CD4-positive, CD25-positive, alpha-beta regulatory T cell (primary cell): ENCODE measurements at regions not wholly inside any gene's neighbourhood (a gene's known extent, or its start where the extent isn't known, plus 50 kb on each side); places are given as distances from the start of the nearest gene placed in this dataset.

Experiments
- ATAC-seq, 2 donors: fragments of 150-1000 bp; cut with Tn5 transposase; one replicate each; pipeline ENCODE4 v1.10.0; 2021; ENCODE audit warnings: low read depth in 2 of 2, moderate number of reproducible peaks in 2 of 2, moderate library complexity in 1 of 2
- DNase-seq, 3 donors: peaks; one replicate each; pipeline versions ENCODE4 v3.0.0 to v3.0.0-alpha.2; 2012 to 2022; ENCODE audit warnings: mixed read lengths in 1 of 3
- H3K27ac ChIP-seq: one replicate; pipeline ENCODE4 v1.7.0; 2013; ENCODE audit warnings: mild to moderate bottlenecking, low read length; ENCODE audit not compliant: insufficient read depth, poor library complexity, severe bottlenecking
- H3K27me3 ChIP-seq: one replicate; pipeline ENCODE4 v1.7.0; 2013; ENCODE audit warnings: low read length; ENCODE audit not compliant: control insufficient read depth, insufficient read depth
- H3K36me3 ChIP-seq: one replicate; pipeline ENCODE4 v1.7.0; 2013; ENCODE audit warnings: mild to moderate bottlenecking, low read length, moderate library complexity; ENCODE audit not compliant: control insufficient read depth, insufficient read depth
- H3K4me1 ChIP-seq: 2 replicates; pipeline ENCODE4 v1.7.0; 2013; ENCODE audit warnings: mild to moderate bottlenecking, low read length; ENCODE audit not compliant: insufficient read depth, control insufficient read depth, poor library complexity, severe bottlenecking
- H3K4me3 ChIP-seq: one replicate; pipeline ENCODE4 v1.7.0; 2013; ENCODE audit warnings: low read depth, mild to moderate bottlenecking, low read length, moderate library complexity
- H3K9me3 ChIP-seq, 2 experiments: 1 replicate in 1 of 2; 2 replicates in 1 of 2; pipeline ENCODE4 v1.7.0; 2013; ENCODE audit warnings: low read length in 2 of 2, mild to moderate bottlenecking in 1 of 2, moderate library complexity in 1 of 2; ENCODE audit not compliant: control insufficient read depth in 2 of 2
- H3K27ac Mint-ChIP-seq, 3 donors: one replicate each; pipeline ENCODE4 v1.8.0; 2020 to 2022; ENCODE audit warnings: mild to moderate bottlenecking in 3 of 3, mixed read lengths in 3 of 3, moderate library complexity in 2 of 3
- H3K27me3 Mint-ChIP-seq: one replicate; pipeline ENCODE4 v1.8.0; 2022; ENCODE audit warnings: mild to moderate bottlenecking, mixed read lengths
- H3K36me3 Mint-ChIP-seq: one replicate; pipeline ENCODE4 v1.8.0; 2020; ENCODE audit warnings: mixed read lengths
- H3K4me1 Mint-ChIP-seq, 4 donors: one replicate each; pipeline ENCODE4 v1.8.0; 2020 to 2022; ENCODE audit warnings: mixed read lengths in 4 of 4, mild to moderate bottlenecking in 1 of 4
- H3K4me3 Mint-ChIP-seq, 4 donors: one replicate each; pipeline ENCODE4 v1.8.0; 2020 to 2022; ENCODE audit warnings: mild to moderate bottlenecking in 4 of 4, mixed read lengths in 4 of 4, moderate library complexity in 3 of 4
- H3K9me3 Mint-ChIP-seq, 7 donors: one replicate each; pipeline ENCODE4 v1.8.0; 2020 to 2022; ENCODE audit warnings: mixed read lengths in 7 of 7, mild to moderate bottlenecking in 3 of 7, moderate library complexity in 2 of 7

DNA sequence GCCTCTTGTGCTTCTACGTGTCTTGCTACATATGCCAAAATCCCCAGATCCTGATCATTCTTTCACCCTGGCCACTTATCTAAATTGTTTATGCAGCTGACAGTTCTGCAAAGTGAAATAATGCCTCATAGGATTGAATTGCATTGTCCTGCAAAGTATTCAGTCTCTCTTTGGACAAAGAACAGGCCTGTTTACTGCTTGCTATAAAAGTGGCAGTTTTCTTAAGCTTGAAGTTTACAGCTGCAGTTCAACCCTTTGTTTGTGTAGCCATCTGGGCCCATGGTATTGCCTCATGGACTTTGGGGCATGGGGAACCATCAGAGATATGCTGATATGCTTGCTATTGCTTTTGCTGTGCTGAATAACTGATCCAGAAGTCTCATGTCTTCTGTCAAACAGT, 523.2 kb downstream of the OTOL1 start:
- Mint-ChIP-seq H3K27ac (no peak overlapping the region), H3K9me3 (peaks cover 0 to 21% (median 2%) of the 10 kb centered on the region in 7 donors), H3K4me3 (no peak overlapping the region), H3K4me1 (no peaks in the 10 kb centered on the region), H3K36me3 (no peaks in the 10 kb centered on the region), H3K27me3 (no peaks in the 10 kb centered on the region)
- ATAC-seq = no peak
- no peaks in the 10 kb centered on the region for H3K9me3 ChIP-seq
- no peaks in the 10 kb centered on the region for H3K4me1 ChIP-seq
- DNase-seq = no peak
- H3K4me3 ChIP-seq = no peak overlapping the region
- no peaks in the 10 kb centered on the region for H3K36me3 ChIP-seq
- no peak overlapping the region for H3K27ac ChIP-seq
- H3K27me3 ChIP-seq = no peaks in the 10 kb centered on the region

DNA sequence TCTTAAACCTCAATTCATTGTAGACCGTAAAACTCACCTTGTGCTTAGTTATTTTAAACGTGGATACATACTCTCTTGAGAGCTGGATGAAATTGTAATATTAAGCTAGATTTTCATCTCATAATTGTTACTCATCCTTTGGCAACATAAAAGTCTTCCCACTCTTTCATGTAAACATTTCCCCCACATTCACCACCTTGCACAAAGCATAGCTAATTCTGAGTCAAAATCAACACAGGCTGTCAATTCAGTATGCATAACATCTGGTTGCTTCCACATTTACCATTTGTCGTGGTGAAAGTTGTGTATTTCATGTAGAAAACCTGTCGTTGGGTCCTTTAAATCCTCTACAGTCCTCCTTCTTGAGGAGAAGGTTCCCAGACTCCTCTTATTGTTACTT, 524.6 kb downstream of the OTOL1 start:
- Histone ChIP-seq H3K36me3 (no peaks in the 10 kb centered on the region), H3K27me3 (no peaks in the 10 kb centered on the region), H3K9me3 (no peaks in the 10 kb centered on the region), H3K4me1 (no peaks in the 10 kb centered on the region), H3K27ac (no peak overlapping the region), H3K4me3 (no peak overlapping the region)
- ATAC-seq = no peak
- no peaks in the 10 kb centered on the region for H3K27me3 Mint-ChIP-seq
- DNase-seq = no peak
- no peak overlapping the region for H3K4me3 Mint-ChIP-seq
- no peak overlapping the region for H3K27ac Mint-ChIP-seq
- H3K9me3 Mint-ChIP-seq = peaks cover 0 to 19% (median 2%) of the 10 kb centered on the region in 7 donors
- H3K4me1 Mint-ChIP-seq = no peaks in the 10 kb centered on the region
- H3K36me3 Mint-ChIP-seq = no peaks in the 10 kb centered on the region

- H3K27ac ChIP-seq = no peak overlapping the region
- Mint-ChIP-seq H3K27ac (no peak overlapping the region), H3K36me3 (no peaks in the 10 kb centered on the region), H3K4me1 (no peaks in the 10 kb centered on the region), H3K27me3 (no peaks in the 10 kb centered on the region), H3K9me3 (peaks cover 0 to 15% (median 3%) of the 10 kb centered on the region in 7 donors), H3K4me3 (no peak overlapping the region)
- no peak for DNase-seq
- H3K4me3 ChIP-seq = no peak overlapping the region
- no peaks in the 10 kb centered on the region for H3K4me1 ChIP-seq
- no peaks in the 10 kb centered on the region for H3K27me3 ChIP-seq
- no peaks in the 10 kb centered on the region for H3K36me3 ChIP-seq
- H3K9me3 ChIP-seq = no peaks in the 10 kb centered on the region
- ATAC-seq = no peak
Observed at GRCh38 chr3:162022911-162023310, 526.3 kb downstream of the OTOL1 start.

DNA sequence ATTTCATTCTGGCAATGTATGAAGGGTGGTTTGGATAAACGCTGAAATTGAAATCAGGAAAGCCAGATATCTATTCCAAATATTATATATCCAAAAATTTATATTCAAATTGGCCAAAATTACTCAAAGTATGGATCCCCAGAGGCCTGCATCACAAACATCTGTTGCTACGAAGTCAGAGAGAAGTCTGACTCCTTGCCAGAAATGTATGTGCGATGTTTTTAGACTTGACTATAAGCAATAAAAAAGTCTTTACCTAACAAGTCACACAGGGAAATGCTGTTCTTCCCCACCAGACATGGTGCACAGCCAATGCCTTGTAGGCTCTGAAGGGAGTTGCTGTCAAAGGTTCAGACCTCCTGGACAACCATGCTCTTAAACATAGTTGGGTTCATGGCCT, 533.1 kb downstream of the OTOL1 start:
- Histone ChIP-seq H3K9me3 (no peaks in the 10 kb centered on the region), H3K4me1 (no peaks in the 10 kb centered on the region), H3K27ac (no peak overlapping the region), H3K36me3 (no peaks in the 10 kb centered on the region), H3K4me3 (no peak overlapping the region), H3K27me3 (no peaks in the 10 kb centered on the region)
- Mint-ChIP-seq H3K27ac (no peak overlapping the region), H3K9me3 (peaks cover 3 to 24% (median 5%) of the 10 kb centered on the region in 7 donors), H3K36me3 (peaks cover 3% of the 10 kb centered on the region), H3K27me3 (no peaks in the 10 kb centered on the region), H3K4me3 (no peak overlapping the region), H3K4me1 (no peaks in the 10 kb centered on the region)
- ATAC-seq (no peak), DNase-seq (no peak)

DNA sequence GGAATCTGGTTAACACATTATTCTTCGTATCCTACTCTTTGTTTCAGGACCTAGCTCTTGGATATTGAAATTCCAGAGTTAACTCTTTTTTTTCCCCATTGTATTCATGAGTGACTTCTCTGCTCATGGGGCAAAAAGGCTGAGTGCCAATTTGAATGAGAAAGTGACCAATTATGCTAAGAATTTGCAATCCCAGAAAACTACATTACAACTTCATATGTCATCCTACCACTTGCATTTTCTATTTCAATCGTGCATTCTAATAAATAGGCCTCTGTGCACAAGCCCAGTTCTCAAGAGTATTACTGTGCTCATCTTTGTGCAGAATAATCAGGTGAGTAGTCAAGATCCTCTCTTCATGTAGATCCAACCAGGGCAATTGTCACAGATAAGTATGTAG, 537.8 kb downstream of the OTOL1 start:
- Mint-ChIP-seq H3K27ac (no peak overlapping the region), H3K4me1 (no peaks in the 10 kb centered on the region), H3K27me3 (no peaks in the 10 kb centered on the region), H3K9me3 (peaks cover 3 to 20% (median 5%) of the 10 kb centered on the region in 7 donors), H3K4me3 (no peak overlapping the region), H3K36me3 (peaks cover 3% of the 10 kb centered on the region)
- DNase-seq (no peak), ATAC-seq (no peak)
- no peak overlapping the region for H3K27ac ChIP-seq
- no peak overlapping the region for H3K4me3 ChIP-seq
- no peaks in the 10 kb centered on the region for H3K9me3 ChIP-seq
- H3K4me1 ChIP-seq = no peaks in the 10 kb centered on the region
- H3K36me3 ChIP-seq = no peaks in the 10 kb centered on the region
- no peaks in the 10 kb centered on the region for H3K27me3 ChIP-seq

DNA sequence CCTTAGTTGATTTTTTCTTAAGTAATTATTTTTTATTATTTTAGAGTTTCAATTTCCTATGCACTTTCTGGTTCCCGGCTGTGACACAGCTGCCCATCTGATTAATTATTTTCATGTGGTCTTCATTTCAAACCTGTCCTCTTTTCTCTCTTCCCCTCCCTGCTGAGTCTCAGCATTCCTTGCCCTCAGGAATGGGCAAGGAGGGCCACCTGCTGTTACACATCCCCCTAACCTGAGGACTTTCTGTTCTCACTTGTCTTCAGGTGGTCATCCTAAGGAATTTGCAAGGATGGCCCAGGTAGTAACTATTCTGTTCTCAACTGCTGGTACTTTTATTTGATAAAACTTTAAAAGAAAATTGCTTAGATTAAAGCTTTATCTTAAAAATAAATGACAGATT, 545.0 kb downstream of the OTOL1 start:
- no peak overlapping the region for H3K27ac ChIP-seq
- no peaks in the 10 kb centered on the region for H3K4me1 Mint-ChIP-seq
- peaks cover 2 to 5% (median 4%) of the 10 kb centered on the region in 7 donors for H3K9me3 Mint-ChIP-seq
- H3K4me3 Mint-ChIP-seq = no peak overlapping the region
- H3K27ac Mint-ChIP-seq = no peak overlapping the region
- peaks cover 0 to 5% of the 10 kb centered on the region in 2 experiments for H3K9me3 ChIP-seq
- DNase-seq (no peak), ATAC-seq (no peak)
- no peak overlapping the region for H3K4me3 ChIP-seq
- no peaks in the 10 kb centered on the region for H3K36me3 Mint-ChIP-seq
- H3K36me3 ChIP-seq = no peaks in the 10 kb centered on the region
- H3K27me3 ChIP-seq = no peaks in the 10 kb centered on the region
- H3K27me3 Mint-ChIP-seq = no peaks in the 10 kb centered on the region
- no peaks in the 10 kb centered on the region for H3K4me1 ChIP-seq

DNA sequence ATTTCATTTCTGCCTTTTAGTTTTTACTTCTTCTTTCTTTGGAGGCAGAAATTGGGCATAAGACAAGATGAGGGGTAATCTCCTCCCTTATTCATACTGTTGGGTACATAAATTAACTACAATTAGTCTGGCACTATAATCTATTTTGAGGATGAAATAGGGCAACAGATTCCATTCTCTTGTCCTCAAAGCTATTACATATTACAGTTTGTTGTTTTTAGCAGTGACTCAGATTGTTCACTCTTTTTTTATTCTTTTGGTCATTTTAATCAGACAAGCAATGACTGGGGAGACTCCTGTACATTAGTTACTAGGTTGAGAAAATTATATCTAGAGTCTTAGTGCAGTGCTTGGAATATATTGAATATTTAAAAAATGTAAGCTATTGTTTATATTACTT, 556.0 kb downstream of the OTOL1 start:
- no peak overlapping the region for H3K4me3 ChIP-seq
- no peak for DNase-seq
- H3K27ac ChIP-seq = no peak overlapping the region
- no peaks in the 10 kb centered on the region for H3K27me3 Mint-ChIP-seq
- H3K9me3 Mint-ChIP-seq = peaks cover 0 to 27% (median 8%) of the 10 kb centered on the region in 7 donors
- no peak overlapping the region for H3K4me3 Mint-ChIP-seq
- ATAC-seq = no peak
- no peaks in the 10 kb centered on the region for H3K4me1 ChIP-seq
- H3K9me3 ChIP-seq = peaks cover 0 to 2% of the 10 kb centered on the region in 2 experiments
- no peaks in the 10 kb centered on the region for H3K4me1 Mint-ChIP-seq
- no peaks in the 10 kb centered on the region for H3K27me3 ChIP-seq
- H3K27ac Mint-ChIP-seq = no peak overlapping the region
- no peaks in the 10 kb centered on the region for H3K36me3 Mint-ChIP-seq
- no peaks in the 10 kb centered on the region for H3K36me3 ChIP-seq

GRCh38 chr3:162072656-162073164, 576.1 kb downstream of the OTOL1 start:
- Mint-ChIP-seq H3K36me3 (no peaks in the 10 kb centered on the region), H3K4me1 (peaks cover 0 to 5% (median 0%) of the 10 kb centered on the region in 4 donors), H3K9me3 (peaks cover 3 to 13% (median 6%) of the 10 kb centered on the region in 7 donors), H3K27ac (peak overlapping the region in 1 of 3 donors; percentile 43), H3K4me3 (no peak overlapping the region), H3K27me3 (no peaks in the 10 kb centered on the region)
- H3K4me3 ChIP-seq = no peak overlapping the region
- ATAC-seq = no peak
- no peaks in the 10 kb centered on the region for H3K9me3 ChIP-seq
- H3K4me1 ChIP-seq = no peaks in the 10 kb centered on the region
- no peak overlapping the region for H3K27ac ChIP-seq
- DNase-seq = no peak
- H3K36me3 ChIP-seq = no peaks in the 10 kb centered on the region
- H3K27me3 ChIP-seq = no peaks in the 10 kb centered on the region
